ENCODE measurements at regions not wholly inside any gene's neighbourhood (a gene's known extent, or its start where the extent isn't known, plus 50 kb on each side); places are given as distances from the start of the nearest gene placed in this dataset.

DNA sequence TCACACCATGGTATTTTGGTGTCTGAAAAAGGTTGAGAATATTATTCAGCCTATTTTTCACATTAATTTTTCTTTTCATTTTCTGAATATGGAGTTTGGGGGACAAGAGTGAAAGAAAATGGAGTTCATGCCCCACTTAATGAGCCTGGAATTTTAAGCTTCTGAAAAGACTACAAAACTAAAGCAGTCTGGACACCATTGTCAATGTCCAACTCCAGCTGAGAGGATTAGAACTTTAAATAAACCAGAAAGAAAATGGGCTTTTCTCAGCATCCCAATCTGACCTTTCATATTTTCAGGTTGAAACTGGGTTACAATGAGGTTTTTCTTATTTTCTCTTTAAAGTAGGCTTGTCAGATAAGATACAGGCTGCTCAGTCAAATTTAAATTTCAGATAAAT is 207.7 kb downstream of the SLC6A15 start:
- TF ChIP-seq LEF1 (IDR thresholded peaks at IDR 0.05; ENCODE audit: borderline replicate concordance): no peak
- no peak for TF ChIP-seq NFRKB (IDR thresholded peaks at IDR 0.05)
- TF ChIP-seq HDGF (IDR thresholded peaks at IDR 0.05; ENCODE audit: borderline replicate concordance): no peak
- no peak for TF ChIP-seq FOXK2 (IDR thresholded peaks at IDR 0.05)
- TF ChIP-seq TARDBP (IDR thresholded peaks at IDR 0.05): no peak
- no peak for TF ChIP-seq ELF4 (IDR thresholded peaks at IDR 0.05)
- TF ChIP-seq ARNT (IDR thresholded peaks at IDR 0.05): no peak
- no peak for TF ChIP-seq L3MBTL2 (conservative IDR thresholded peaks at IDR 0.05)
- TF ChIP-seq FOXA1 (IDR thresholded peaks at IDR 0.05): no peak
- TF ChIP-seq CTBP1 (IDR thresholded peaks at IDR 0.05; ENCODE audit: borderline replicate concordance): no peak
- TF ChIP-seq BHLHE40 (IDR thresholded peaks at IDR 0.05; ENCODE audit: borderline replicate concordance): no peak
- no peak for TF ChIP-seq SUZ12 (IDR thresholded peaks at IDR 0.05)
- no peak for TF ChIP-seq ZNF384 (IDR thresholded peaks at IDR 0.05)
- TF ChIP-seq FOXM1 (IDR thresholded peaks at IDR 0.05; ENCODE audit: borderline replicate concordance): no peak
- TF ChIP-seq SP1 (IDR thresholded peaks at IDR 0.05): no peak
- TF ChIP-seq, protein P1, sequence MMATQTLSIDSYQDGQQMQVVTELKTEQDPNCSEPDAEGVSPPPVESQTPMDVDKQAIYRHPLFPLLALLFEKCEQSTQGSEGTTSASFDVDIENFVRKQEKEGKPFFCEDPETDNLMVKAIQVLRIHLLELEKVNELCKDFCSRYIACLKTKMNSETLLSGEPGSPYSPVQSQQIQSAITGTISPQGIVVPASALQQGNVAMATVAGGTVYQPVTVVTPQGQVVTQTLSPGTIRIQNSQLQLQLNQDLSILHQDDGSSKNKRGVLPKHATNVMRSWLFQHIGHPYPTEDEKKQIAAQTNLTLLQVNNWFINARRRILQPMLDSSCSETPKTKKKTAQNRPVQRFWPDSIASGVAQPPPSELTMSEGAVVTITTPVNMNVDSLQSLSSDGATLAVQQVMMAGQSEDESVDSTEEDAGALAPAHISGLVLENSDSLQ (IDR thresholded peaks at IDR 0.05): no peak
- ChIA-PET POLR2A (no interaction called here), CTCF (no interaction called here)
- no peak for DNase-seq (ENCODE audit: extremely low spot score)

DNA sequence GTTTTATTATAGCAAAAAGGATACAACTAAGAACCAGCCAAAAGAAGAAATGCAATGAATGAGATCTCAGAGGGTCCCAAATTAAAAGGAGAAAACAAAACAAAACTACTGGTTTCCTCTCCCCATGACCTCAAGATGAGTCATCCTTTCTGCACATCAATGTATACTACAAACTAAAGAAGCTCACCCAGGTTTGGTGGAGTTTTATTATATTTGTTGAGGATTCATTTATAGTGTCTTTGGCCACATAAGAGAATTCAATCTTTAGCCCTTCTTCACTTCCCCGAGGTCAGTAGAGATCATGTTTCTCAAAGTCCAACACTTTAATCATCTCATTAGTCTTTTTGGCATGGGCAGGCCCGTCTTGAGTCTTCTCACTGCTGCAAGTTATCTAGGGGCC is 210.6 kb downstream of the SLC6A15 start:
- TF ChIP-seq L3MBTL2 (conservative IDR thresholded peaks at IDR 0.05) (no peak), SUZ12 (IDR thresholded peaks at IDR 0.05) (no peak), FOXM1 (IDR thresholded peaks at IDR 0.05; ENCODE audit: borderline replicate concordance) (no peak), HDGF (IDR thresholded peaks at IDR 0.05; ENCODE audit: borderline replicate concordance) (no peak)

DNA sequence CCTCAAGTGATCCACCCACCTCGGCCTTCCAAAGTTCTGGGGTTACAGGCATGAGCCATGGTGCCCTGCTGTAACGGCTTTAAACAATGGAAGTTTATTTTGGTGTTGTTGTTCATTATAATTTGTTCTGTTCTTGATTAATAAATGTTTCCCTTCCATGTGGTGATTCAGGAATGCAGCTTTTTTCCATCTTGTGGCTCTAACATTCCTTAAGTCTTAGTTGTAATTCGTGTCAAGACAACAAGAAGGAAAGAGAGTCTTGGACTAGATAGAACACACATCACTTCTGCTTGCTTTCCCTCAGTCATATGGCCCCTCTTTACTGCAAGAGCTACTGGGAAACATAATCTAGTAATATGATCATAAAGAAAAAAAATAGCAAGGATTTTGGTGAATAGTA is 211.6 kb downstream of the SLC6A15 start:
- CTCF ChIA-PET: no interaction called here
- TF ChIP-seq TARDBP (IDR thresholded peaks at IDR 0.05) (no peak), HDGF (IDR thresholded peaks at IDR 0.05; ENCODE audit: borderline replicate concordance) (no peak), ELF4 (IDR thresholded peaks at IDR 0.05) (no peak), SP1 (IDR thresholded peaks at IDR 0.05) (no peak), FOXA1 (IDR thresholded peaks at IDR 0.05) (no peak), NFRKB (IDR thresholded peaks at IDR 0.05) (no peak)
- POLR2A ChIA-PET: no interaction called here
- no peak for DNase-seq (ENCODE audit: extremely low spot score)

More for the DNA sequence above, 210.6 kb downstream of the SLC6A15 start:
- POLR2A ChIA-PET: no interaction called here
- CTCF ChIA-PET: interaction anchor here (0.6 kb wide), 1 partner anchor 198 kb away, joined by 3 read pairs; no protein-coding TSS in a partner anchor
- no peak for DNase-seq (ENCODE audit: extremely low spot score)

DNA sequence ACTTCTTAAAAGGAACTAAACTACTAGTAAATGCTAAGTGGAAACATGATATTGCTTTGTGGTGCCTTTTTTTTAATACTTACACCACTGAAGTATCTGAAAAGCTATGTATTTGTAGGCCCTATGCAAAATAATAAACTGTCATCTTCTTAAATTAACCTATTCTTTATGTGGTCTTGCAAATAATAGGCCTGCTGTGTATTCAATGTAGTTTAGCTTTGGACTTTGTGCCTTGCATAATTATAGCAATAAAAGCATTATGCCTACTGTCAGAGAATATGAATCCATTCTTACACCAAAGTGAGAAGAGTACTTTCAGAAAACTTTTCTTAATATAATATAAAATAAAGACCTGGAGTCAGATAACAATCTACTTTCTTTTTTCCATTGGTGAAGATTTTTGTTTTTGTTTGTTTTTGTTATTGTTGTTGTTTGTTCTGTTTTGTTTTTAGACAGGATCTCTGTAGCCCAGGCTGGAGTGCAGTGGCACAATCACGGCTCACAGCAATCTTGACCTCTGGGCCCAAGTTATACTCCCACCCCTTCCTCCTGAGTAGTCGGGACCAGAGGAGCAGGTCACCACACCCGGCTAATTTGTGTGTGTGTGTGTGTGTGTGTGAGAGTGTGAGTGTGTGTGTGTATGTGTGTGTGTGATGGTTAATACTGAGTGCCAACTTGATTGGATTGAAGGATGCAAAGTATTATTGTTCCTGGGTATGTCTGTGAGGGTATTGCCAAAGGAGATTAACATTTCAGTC is 213.8 kb downstream of the SLC6A15 start:
- DNase-seq (ENCODE audit: extremely low spot score): no peak
- ChIA-PET POLR2A (no interaction called here), CTCF (no interaction called here)
- TF ChIP-seq NFRKB (IDR thresholded peaks at IDR 0.05) (no peak), BHLHE40 (IDR thresholded peaks at IDR 0.05; ENCODE audit: borderline replicate concordance) (no peak), SUZ12 (IDR thresholded peaks at IDR 0.05) (no peak), FOXM1 (IDR thresholded peaks at IDR 0.05; ENCODE audit: borderline replicate concordance) (no peak), ARNT (IDR thresholded peaks at IDR 0.05) (no peak)

DNA sequence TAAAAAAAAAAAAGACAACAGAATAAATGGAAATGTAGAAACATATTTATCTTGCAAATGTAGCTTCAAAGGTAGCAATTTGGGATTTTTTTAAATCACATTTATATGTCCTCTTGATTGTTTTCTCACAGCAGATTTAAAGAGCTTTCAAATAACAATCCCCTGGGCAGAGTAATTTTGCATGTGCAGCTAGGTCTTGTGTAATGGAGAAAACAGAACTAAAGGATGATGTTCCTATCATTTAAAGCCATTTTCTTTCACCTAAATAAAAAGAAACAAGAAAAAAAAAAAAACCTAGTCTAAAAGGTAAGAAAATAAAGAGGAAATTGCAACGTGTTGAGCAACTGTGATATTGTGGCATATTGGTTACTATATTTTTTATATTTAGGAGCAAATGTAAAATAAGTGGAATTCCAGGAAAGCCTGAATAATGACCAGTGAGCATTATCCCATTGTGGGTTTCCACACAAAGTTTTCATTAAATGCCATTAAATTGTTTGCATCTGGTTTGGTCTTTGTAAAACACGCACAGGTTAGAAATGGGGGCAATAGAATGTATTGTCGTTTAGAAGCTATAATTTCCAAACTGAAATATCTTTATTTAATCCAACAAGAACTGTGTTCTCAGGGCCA is 215.6 kb downstream of the SLC6A15 start:
- ChIA-PET CTCF (no interaction called here), POLR2A (no interaction called here)
- no peak for DNase-seq (ENCODE audit: extremely low spot score)
- TF ChIP-seq ARNT (IDR thresholded peaks at IDR 0.05) (no peak), FOXM1 (IDR thresholded peaks at IDR 0.05; ENCODE audit: borderline replicate concordance) (no peak), ZNF384 (IDR thresholded peaks at IDR 0.05) (no peak), FOXA1 (IDR thresholded peaks at IDR 0.05) (no peak), LEF1 (IDR thresholded peaks at IDR 0.05; ENCODE audit: borderline replicate concordance) (no peak), SP1 (IDR thresholded peaks at IDR 0.05) (no peak), FOXK2 (IDR thresholded peaks at IDR 0.05) (no peak), CTBP1 (IDR thresholded peaks at IDR 0.05; ENCODE audit: borderline replicate concordance) (no peak), TARDBP (IDR thresholded peaks at IDR 0.05) (no peak), BHLHE40 (IDR thresholded peaks at IDR 0.05; ENCODE audit: borderline replicate concordance) (no peak), HDGF (IDR thresholded peaks at IDR 0.05; ENCODE audit: borderline replicate concordance) (no peak), L3MBTL2 (conservative IDR thresholded peaks at IDR 0.05) (no peak), NFRKB (IDR thresholded peaks at IDR 0.05) (no peak), SUZ12 (IDR thresholded peaks at IDR 0.05) (no peak), ELF4 (IDR thresholded peaks at IDR 0.05) (no peak)
- TF ChIP-seq, protein P1 (IDR thresholded peaks at IDR 0.05): no peak

DNA sequence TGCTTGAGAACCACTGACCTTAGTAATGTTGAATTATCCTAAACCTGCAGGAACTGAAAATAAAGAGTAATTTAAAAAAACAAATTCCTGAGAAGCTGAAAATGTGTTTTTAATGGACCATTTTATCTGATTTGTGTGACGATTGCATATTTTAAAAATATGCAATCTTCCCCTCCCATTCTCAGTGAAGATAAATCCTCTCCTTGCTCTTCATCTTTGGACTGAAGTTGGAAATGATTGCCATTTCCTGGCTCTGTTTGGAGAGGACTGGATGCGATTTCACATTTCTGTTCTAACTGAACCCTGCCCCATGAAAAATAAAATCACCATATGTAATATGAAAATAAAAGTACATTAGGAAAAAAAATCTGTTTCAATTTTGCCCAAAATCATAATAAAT is 216.3 kb downstream of the SLC6A15 start:
- POLR2A ChIA-PET: no interaction called here
- CTCF ChIA-PET: no interaction called here
- TF ChIP-seq CTBP1 (IDR thresholded peaks at IDR 0.05; ENCODE audit: borderline replicate concordance) (no peak), SP1 (IDR thresholded peaks at IDR 0.05) (no peak)
- DNase-seq (ENCODE audit: extremely low spot score): no peak

DNA sequence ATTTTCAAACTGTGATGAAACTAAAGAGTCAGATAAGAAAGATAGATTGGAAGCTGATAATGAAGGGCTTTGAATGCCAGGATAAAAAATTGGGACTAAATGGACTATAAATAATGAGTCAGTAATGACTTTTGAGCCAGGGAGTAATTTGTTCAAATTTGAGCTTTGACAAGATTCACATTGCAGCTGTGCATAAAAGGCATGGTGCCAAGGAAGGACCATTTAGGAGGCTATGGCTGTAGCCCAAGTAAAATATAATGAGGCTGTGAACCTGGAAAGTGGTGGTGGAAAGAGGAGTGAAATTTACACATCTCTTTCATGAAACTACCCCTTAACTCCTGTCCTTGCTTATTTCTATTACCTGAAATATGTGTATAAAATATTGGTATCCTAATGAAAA is 218.5 kb downstream of the SLC6A15 start:
- ChIA-PET CTCF (no interaction called here), POLR2A (no interaction called here)
- DNase-seq (ENCODE audit: extremely low spot score): no peak
- TF ChIP-seq, protein P1 (IDR thresholded peaks at IDR 0.05): no peak
- TF ChIP-seq L3MBTL2 (conservative IDR thresholded peaks at IDR 0.05) (no peak), BHLHE40 (IDR thresholded peaks at IDR 0.05; ENCODE audit: borderline replicate concordance) (no peak), SUZ12 (IDR thresholded peaks at IDR 0.05) (no peak), ZNF384 (IDR thresholded peaks at IDR 0.05) (no peak)
